ENCODE measurements at regions not wholly inside any gene's neighbourhood (a gene's known extent, or its start where the extent isn't known, plus 50 kb on each side); places are given as distances from the start of the nearest gene placed in this dataset.

DNA sequence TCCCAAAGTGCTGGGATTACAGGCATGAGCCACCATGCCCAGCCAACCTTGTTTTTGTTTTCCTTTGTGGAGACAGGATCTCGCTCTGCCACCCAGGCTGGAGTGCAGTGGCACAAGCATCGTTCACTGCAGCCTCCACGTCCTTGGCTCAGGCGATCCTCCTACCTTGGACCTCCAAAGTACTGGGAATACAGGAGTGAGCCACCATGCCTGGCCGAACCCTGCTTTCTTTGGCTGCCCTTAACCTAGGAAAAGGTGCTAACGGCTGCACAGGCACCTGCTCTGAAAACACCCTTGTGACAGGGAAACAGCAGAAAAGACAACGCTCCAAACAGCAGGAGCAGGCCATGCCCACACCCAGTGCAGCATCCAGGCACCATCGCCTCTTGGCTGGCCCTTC, 71.9 kb downstream of the OAT start:
- DNase-seq: peak; percentile 22

DNA sequence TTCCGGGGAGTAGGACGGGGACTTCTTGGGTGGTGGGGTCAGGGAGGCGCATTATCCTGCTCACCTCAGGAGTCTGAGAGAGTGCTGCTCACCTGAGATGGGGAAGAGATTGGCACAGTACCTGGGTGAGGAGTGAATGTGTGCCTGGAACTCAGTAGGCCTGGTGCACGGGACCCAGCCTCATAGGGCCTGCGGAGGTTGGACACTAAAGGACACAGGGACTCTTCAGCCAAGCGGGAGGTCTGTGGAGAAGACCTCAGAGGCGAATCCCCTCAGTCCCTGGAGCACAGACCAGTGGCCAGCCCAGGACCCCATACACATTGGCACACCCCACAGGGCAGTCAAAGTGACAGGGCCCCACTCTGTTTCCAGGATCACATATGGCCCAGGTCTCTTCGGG, 73.2 kb downstream of the OAT start:
- DNase-seq: peak; percentile 17

DNA sequence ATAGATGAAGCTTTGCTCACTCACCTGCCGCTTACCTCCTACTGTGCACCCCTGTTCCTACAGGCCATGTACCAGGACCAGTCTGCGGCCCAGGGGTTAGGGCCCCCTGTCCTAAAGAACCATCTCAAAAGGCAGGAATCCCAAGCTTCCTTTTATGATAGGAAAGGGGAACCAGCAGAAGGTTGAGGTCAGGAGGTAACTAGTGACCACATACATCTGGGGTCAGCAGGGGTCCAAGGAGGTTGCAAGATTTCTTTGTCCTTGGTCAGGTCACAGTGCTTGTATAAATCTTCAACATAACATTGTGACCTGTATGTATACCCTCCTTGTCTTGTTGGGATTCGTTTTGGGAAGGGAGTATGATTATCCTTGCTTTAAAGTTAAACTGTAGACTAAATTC, 73.8 kb downstream of the OAT start:
- no peak for DNase-seq

DNA sequence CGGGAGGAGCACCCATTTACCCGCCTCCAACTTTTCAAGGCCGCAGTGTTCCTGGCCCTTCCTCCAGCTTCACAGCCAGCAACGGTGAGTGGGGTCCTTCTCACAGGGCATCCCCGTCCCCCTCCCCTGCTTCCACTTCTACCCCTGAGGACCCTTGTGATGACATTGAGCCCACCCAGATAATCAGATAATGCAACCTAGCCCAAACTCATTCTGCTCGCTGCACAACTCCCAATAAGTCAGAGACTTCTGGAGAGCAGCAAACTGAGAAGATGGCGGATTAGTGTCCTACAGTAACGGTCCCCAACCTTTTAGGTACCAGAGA, 74.5 kb downstream of the OAT start:
- DNase-seq: peak; percentile 7

DNA sequence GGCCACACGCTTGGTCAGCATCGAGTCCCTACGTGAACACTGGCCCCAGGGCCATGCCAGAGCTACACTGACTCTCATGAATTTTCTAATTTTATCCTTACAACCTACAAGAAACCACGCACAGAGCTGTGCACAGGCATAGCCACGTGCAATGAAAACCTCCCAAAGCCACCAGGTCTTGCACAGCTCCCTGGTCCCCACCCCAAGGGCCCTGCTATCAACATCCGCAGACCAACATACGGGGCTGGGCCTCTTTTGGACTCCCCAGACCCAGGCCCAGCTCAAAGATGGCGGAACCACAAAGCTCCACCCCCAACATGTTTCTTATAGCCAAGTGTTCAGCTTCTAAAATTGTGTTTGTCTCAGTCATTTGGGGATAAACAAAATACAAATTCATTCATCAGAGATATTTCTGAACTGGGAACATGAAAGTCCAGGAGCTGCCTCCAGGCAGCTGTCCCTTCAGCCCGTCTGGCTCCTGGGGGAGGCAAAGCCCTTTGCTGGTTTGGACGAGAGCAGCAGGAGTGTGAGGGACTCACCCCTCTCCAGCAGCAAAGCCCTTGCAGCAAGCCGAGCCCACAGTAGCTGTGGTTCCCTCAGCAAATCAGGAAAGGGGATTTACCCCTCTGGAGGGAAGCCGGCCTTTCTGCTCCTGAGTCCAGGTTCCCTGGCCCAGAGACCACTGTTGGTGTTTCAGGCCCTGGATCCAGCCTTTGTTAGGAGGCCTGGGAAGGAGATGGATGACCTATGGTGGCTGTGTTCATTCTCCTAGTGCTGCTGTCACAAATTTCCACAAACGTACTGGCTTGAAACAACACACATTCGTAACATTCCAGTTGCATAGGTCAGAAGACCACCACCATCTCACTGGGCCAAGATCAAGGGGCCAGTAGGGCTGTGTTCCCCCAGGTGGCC, 75.1 kb downstream of the OAT start:
- DNase-seq: peak; percentile 41

DNA sequence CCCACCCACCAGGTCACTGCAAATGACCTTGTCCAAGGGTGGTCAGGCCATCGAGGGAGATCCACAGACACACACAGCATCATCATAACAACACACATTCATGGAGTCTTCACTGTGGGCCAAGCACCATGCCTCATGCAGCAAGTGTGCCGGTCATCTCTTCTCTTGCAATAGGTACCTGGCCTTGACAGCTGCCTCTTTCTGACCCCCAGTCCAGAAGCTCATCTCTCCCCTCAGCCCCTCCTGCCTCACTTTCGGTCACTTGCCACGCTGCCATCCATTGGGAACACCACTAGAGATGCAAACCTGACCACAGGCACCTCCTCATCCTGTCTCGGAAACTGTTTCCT, 75.9 kb downstream of the OAT start:
- no peak for DNase-seq

DNA sequence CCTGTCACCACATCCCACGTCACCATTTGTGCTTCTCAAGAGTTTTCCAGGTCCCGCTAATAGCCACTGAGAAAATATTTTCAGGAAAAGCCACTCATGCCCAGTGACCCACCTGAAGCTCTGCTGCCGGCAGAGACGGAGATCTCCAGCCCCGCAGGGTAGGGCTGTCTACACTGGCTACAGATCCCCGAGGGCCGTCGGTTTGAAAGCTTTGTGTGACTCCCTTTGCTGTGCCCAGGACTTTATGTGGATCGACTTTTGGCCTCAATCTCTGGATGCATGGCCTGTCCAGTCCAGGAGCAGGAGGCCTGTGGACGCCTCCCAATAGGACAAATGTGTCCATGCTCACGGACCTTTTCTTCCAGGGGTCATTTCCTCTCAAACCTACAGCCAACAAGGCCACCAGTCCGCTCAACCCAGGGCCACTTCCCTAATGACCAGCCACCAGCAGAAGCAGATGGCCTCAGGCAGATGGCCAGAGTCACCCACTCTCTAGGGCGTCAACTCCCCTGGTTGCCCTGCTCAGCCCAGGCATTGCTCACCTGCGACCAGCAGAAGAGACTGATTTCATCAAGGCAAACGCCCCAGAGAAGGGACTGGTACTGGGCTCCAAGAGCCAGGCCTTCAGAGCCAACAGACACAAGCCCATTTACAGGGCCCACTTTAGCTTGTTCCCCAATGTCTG, 76.4 kb downstream of the OAT start:
- peak; percentile 37 for DNase-seq

DNA sequence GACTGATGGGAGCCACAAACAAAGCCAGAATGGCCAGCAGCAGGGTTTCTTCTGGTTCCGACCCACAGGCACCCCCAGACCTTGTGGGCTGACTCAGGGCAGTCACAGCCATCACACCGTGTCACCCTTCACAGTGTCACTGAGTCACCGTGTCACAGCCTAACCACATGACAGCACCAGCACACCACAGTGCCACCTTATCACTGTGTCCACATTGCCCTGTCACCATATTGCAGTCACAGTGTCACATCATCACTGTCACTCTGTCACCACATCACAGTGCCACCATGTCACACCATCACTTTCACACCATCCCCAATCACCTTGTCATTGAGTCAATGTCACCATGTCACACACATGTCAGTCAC, 77.0 kb downstream of the OAT start:
- peak; percentile 64 for DNase-seq

DNA sequence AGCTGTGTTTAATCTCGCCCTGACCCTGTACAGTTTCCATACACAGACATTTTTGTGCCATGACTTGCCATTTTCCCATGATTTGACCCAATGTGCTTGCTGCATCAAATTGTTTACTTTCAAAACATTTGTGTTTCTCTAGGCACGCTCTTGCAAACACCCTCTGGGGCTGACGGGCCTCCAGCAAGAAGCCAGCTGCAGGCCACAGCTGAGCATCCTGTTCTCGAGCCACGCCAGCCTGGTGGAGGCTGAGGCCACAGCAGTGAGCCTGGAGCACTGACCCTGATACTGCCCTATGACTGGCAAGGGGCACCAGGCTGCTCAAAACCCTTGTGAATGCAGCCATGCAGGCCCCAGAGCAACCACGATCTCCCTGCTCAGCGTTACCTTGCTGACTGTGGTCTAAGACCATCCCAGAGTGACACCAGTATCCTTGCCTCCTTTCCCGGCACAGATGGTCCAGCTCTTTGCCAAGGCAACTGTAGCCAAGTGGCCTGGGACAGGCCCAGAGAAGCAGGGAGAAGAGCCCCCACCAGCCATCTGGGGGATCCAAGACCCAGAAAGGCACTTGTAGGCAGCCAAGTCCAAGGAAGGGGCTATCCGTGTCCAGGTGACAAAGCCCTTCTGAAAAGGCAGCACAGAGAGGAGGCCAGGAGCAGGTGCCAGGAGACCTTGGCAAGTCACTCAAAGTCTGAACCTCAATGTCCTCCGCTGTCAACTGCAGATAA, 78.5 kb downstream of the OAT start:
- peak; percentile 45 for DNase-seq

DNA sequence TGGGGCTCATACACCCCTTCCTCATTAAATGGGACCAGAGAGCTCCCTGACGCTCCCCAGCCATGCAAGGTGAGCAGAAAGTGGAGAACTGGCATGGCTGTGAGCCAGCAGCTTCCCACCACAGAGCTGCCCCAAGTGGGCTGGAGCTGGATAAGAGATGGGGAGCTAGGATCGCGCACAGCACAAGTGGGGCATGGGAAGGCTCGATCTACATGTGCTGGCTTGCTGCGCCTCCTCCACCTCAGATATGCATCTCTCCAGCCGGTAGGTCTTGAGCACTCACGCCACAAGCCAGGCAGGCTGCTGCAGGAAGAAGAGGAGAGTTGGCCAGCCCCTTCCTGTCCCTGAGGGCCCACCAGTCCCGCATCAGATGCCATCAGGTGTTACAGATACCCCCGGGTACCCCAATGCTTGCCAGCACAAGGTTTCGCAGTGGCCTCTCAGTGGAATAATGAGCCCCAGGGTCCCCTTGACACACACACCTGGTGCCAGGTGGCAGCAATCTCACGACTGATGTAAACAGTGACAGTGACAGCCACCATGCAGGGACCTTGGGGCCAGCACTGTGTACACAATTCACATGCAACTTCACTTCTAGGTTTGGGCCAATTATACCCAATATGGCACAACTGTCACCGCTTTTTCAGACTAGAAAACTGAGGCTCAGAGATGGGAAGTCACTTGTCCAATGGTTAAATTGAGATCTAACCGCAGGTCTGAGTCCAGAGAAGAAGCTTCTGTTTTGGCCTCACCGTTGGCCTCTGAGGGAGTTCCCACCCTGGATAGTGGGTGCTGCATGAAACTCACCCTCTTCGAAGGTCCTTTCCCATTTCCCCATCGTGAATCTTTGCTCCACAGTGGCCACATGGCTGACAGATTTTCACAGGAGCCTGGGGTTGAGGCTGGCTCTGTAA, 79.3 kb downstream of the OAT start:
- DNase-seq: peak; percentile 32

DNA sequence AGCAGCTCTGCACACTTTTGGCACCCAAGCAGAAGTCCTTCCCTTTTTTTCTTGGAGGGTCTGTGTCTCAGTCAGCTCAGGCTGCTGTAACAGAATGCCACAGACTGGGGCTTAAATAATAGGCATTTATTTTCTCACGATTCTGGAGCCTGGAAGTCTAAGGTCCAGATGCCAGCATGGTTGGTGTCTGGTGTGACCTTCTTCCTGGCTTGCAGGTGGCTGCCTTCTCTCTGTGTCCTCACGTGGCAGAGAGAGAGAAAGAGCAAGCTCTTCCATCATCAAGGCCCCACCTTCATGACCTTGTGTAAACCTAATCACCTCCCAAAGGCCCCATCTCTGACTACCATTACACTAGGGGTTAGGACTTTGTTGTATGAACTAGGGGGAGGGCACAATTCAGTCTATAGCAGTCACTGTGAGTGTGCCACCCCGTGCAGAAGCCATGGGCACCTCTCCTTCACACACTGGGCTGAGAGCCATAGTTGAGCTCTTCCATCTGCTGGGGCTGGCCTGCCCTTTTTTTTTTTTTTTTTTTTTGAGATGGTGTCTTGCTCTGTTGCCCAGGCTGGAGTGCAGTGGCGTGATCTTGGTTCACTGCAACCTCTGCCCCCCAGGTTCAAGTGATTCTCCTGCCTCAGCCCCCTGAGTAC, 80.3 kb downstream of the OAT start:
- peak; percentile 23 for DNase-seq

DNA sequence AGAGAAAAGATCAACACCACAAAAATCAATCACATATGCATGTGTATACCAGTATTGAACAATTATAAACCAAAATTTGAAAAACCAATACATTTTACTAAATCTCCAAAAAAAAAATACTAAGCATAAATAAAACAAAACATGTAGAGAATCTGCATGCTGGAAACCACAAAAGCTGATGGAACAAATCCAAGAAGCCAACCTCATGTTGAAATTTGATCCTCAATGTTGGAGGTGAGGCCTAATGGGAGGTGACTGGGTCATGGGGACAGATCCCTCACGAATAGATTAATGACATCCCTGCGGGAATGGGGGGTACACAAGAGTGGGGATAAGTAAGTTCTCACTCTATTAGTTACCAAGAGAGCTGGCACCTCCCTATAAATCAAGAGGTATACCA, 82.5 kb downstream of the OAT start:
- DNase-seq: no peak

DNA sequence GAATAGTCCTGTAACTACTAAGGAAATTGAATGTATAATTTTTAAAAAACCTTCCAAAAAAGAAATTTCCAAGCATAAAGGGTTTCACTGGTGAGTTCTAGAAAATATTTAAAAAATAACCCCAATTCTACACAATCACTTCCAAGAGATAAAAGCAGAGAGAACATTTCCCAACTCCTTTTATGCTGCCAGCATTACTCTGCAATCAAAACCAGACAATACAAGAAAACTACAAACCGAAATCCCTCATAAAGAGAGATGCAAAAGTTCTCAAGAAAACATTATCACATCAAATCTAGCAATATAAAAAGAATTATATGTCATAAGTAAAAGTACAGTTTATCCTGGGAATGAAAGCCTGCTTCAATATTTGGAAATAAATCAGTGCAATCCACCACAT, 84.8 kb downstream of the OAT start:
- no peak for DNase-seq

DNA sequence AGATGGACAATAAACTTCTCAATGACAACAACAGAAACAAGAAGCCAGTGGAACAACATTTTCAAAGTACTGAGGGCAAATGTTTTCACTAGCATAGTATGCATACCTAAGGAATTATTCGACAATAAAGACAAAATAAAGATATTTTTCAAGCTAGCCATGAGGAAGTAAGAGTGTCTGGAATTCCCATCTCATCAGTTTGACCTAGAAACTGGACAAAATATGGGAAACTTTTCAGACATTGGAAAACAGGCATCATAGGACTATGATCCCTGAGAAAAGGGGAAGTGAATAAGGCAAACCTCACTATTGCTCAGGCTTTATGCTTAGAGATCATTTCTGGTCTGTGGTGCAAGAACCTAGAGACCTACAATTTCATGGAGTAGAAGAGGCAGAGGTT, 86.3 kb downstream of the OAT start:
- DNase-seq: no peak

DNA sequence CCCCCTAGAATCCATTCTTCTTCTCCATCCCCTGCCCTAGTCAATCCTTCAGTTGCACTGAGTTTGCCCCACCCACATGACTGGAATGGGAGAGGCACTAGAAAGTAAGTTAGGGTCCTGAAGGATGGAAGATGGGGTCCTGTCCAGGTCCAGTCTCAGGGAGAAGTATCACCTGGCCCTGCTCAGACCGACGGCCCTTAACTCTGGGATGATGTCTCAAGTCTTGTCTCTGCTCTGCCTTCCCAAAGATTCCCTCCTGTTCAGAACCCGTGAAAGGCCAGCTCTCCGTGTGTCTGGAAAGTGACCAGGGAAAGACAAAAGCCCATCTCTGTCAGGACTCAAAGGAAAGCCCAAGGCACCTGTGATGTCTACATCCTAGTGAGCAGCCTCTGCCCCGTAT, 88.8 kb downstream of the OAT start:
- peak; percentile 35 for DNase-seq

DNA sequence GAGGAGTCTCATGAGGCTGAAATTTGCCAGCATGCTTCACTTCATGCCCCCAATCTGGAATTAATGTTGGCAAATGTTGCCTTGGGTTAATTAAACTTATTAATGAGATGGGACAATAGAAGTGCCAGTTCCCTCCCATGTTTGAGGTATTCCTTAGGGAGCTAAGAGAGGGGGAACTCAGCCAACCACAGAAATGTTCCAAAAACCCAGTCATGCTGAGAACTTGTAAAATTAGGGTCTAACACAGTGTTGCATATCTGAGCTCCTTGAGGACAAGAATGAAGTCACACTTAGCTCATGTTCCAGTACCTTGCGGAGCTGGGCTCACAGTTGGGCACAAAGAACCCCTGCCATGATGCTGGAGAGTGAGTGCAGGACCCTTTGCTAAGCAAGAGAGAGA, 89.4 kb downstream of the OAT start:
- peak; percentile 8 for DNase-seq

DNA sequence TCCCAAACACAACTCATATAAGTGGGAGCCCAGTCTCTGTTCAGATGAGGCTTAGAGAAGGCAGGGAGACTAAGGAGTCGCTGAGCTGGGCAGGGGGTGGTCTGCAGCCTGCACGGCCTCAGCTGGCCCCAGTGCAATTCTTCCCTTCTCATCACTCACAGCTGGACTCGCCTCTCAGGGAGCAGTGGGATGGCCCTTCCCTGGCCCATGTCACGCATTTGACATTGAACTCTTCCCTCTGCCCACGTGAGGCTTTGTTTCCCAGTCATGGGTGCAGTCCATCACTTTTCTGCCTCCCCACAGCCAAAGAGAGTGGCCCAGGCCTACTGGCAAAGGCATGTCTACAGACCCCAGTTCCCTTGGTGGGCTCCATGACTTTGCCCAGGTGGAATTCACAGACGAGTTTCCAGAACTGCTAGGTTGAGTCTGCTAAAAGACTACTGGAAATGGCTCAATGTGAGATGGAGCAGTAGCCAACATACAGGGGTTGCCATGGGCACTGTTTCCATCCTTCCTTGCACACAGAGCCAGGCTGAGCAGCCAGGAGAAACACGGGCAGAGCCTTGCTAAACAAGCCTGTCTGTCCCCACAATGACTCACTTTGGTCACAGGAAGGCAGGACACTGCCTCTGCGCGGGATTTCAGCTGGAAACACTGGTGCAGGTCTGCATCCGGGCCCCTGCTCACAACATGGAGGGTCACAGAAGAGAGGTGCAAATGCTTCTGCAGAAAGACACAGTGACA, 90.1 kb downstream of the OAT start:
- DNase-seq: peak; percentile 38

DNA sequence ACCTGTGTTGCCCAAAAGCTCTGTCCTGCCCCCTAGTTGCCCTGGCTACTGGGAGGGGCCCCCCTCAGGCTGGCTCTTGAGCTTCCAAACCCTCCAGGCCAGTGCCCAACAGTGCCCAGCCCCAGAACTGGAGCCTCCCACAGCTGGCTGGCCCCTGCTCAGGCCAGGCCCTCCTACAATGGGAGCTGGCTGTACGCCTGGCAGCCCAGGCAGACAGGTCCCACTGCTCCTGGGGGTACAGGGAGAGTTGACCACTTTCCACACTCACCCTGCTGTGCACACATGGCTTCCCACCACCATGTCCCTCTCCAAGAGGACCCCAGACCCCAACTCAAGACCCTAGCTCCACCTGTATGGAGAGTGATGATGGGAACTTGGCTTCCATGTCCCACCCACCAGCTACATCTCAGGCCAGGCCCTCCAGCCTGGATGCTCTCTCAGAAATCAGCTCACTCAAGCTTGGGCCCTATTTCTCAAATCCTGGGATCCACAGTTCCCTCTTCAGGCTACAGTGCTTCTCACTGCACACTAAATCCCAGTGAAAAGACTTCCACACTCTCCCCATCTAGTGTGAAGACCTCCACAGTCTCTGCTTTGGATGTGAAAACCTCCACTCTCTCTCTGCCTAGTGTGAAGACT, 92.6 kb downstream of the OAT start:
- peak; percentile 39 for DNase-seq

DNA sequence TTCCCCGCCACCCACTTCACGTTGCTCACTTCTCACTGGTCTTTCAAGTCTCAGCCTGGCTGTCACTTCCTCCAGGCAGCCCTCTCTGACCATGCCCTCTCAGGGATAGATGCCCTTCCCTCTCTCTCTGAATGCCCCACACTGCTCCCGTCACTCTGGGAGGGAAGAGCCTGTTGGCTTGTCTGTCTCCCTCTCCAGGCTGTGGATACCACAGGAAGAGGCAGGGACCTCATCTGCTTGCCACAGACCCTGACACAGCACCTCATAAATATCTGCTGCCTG, 93.1 kb downstream of the OAT start:
- DNase-seq: peak; percentile 26

DNA sequence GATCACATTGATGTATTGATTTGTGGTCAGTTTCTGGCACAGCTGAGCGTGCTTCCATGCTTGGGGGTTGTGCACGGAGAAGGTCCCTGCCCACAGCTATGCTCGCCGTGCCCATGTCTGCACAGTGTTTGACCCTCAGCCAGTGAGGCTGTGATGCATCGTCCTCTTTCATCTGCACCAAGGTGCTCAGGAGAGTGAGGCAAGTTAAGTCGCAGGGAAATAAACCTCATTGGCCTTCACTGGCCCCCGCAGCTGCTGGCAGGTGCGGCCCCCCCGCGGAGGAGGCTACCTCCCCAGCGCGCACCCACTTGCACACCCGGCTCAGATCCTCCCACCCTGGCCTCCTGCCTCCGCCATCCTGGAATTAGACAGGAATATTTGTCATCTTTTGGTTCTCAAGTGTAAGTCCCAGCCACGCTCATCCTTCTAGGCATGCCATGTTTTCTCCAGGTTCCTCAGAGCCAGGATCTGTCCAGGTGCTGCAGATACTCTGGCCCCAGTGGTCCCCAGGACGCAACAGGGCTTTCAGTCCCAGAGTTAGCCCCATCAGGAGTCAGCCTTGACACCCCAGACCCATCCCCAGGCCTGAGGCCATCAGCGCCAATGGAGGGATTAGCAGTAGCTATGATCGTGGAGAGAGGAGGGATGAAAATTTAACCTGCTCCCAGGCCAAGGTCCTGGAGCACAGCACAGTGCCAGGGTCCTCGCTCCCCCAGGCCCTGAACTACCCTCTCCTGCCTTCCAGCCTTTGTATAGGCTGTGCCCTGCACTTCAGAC, 93.7 kb downstream of the OAT start:
- DNase-seq: peak; percentile 26

DNA sequence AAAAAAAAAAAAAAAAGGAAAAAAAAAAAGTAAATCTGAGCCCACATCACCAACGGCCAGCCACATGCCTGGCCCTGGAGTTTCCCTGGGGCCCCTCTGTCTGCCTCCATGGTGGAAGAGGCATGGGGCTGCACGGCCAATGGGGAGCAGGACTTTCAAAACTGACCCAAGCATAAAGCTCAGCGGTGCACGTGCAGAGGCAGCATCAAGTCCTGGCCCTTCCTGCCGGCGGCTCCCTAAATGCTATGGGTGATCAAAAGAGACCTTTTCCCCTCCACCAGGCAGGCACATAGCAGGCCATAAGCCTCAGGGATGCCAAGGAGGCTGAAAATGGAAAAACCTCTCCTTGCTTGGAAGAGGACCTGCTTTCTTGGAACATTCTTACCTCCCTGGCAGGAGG, 94.3 kb downstream of the OAT start:
- peak; percentile 22 for DNase-seq
